Tibial nerve (tissue), 3 donors: ENCODE measurements at regions not wholly inside any gene's neighbourhood (a gene's known extent, or its start where the extent isn't known, plus 50 kb on each side); places are given as distances from the start of the nearest gene placed in this dataset.

Experiments used
- POLR2A ChIP-seq, 2 donors: fragments of 450-650 bp; IDR thresholded peaks; one replicate each; pipeline ENCODE4 v1.6.1; 2017; ENCODE audit warnings: antibody characterized with exemption in 2 of 2, mild to moderate bottlenecking in 2 of 2, moderate library complexity in 2 of 2
- TF ChIP-seq, protein P1 (sequence below), 5 experiments: fragments of 200-600 bp in 3 of 5; fragments of 450-650 bp in 2 of 5; sonication (generic) in 3 of 5; IDR thresholded peaks; one replicate each; pipeline ENCODE4 v1.5.1; 2016 to 2019; ENCODE audit warnings: antibody characterized with exemption in 5 of 5, mild to moderate bottlenecking in 3 of 5, moderate library complexity in 2 of 5

DNA sequence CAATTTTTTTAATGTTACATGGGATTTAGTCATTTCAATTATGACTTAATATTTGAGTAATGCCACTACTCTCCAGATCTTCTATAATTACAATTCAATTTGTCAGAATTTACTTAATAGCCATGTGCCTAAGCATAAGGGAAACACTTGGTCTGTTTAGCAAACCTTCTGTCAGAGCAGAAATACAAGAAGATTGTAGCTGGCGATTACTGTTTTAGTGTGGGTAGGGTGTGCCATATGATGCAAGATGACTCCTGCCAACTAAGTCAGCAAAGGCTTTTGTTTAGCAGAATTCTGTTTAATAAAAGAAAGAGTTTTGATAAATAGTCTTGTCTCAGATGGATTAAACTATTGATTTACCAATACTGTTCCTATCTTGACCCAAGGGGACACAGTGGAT is 455.4 kb downstream of the RNF144B start:
- no peak for TF ChIP-seq POLR2A (IDR thresholded peaks at IDR 0.05)
- TF ChIP-seq, protein P1, sequence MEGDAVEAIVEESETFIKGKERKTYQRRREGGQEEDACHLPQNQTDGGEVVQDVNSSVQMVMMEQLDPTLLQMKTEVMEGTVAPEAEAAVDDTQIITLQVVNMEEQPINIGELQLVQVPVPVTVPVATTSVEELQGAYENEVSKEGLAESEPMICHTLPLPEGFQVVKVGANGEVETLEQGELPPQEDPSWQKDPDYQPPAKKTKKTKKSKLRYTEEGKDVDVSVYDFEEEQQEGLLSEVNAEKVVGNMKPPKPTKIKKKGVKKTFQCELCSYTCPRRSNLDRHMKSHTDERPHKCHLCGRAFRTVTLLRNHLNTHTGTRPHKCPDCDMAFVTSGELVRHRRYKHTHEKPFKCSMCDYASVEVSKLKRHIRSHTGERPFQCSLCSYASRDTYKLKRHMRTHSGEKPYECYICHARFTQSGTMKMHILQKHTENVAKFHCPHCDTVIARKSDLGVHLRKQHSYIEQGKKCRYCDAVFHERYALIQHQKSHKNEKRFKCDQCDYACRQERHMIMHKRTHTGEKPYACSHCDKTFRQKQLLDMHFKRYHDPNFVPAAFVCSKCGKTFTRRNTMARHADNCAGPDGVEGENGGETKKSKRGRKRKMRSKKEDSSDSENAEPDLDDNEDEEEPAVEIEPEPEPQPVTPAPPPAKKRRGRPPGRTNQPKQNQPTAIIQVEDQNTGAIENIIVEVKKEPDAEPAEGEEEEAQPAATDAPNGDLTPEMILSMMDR (IDR thresholded peaks at IDR 0.05): no peak
